Stimulated activated CD4-positive, alpha-beta T cell treated with anti-CD3 and anti-CD28 coated beads, Interleukin-1b, Interleukin-23, amount 100 ng/mL, for 1 hour (primary cell): ENCODE measurements at regions not wholly inside any gene's neighbourhood (a gene's known extent, or its start where the extent isn't known, plus 50 kb on each side); places are given as distances from the start of the nearest gene placed in this dataset.

Source experiments
- DNase-seq, 2 donors: peaks; one replicate each; pipeline ENCODE4 v3.0.0-alpha.2; 2020; ENCODE audit warnings: low read depth in 2 of 2

DNA sequence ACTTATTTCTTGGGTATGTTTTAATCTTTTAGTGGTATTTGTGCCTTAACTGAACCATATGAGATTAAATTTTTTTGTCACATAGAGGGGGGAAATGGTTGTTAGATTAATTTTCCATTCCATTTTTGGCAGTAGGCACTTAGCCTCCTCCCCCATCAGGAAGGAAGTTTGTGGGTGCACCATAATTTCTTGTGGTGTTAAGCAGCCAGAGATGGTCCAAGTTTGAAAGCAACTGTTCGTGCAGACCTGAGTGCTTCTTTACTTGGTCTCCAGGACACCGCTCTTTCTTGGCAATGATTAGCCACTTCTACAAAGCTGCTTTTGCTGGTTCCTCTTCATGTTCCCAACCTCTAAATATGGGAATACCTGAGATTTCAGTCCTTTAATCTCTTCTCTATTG lies 92.7 kb upstream of the RPL34 start:
- no peak for DNase-seq

DNA sequence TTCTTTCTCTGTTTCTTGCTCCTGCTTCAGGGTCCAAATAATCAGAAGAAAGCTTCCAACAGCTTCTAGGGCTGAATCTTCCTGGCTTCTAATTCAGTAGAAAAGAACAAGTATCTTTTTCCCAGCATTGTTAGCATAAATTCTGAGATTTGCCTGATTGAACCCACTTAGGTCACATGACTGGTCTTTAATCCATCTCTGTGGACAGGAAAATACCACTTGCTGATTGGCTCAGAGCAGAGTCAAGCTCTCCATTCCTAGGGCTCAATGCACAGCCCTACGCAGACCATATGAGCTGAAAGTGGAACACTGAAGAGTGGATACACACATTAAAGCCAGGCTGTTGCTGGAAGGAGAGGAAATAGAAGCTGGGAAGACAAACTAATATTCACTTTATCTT lies 99.6 kb upstream of the RPL34 start:
- no peak for DNase-seq

DNA sequence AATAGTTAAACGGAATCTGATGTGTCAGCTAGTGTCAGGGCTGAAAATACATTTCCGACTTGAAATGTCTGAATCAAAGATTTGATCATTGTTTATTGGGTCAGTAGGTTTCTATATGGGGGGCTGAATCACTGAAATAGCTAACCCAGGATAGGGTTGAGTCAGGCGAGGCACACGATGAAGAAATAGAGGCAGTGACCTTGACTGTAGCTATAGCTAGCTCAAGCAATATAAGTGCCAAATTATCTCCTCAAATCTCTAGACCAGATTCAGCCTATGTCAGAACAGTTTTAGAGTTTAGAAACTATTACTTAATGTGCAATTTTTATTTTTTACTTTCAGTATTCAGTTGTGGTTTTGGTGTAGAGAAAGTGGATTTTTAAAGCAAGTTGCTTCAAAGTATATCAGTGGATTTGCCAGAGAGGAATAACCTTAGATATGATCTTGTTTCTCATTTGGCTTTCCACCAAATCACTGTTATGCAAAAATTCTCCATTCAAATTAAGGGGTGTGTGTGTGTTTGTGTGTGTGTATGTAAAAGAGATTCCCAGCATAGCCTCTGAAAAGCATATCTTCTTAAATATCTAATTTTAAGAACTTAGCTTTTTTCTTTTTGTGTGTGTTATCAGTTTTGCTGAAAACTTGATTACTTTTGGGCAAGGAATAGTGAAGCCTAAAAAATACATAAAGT lies 100.3 kb upstream of the RPL34 start:
- no peak for DNase-seq

DNA sequence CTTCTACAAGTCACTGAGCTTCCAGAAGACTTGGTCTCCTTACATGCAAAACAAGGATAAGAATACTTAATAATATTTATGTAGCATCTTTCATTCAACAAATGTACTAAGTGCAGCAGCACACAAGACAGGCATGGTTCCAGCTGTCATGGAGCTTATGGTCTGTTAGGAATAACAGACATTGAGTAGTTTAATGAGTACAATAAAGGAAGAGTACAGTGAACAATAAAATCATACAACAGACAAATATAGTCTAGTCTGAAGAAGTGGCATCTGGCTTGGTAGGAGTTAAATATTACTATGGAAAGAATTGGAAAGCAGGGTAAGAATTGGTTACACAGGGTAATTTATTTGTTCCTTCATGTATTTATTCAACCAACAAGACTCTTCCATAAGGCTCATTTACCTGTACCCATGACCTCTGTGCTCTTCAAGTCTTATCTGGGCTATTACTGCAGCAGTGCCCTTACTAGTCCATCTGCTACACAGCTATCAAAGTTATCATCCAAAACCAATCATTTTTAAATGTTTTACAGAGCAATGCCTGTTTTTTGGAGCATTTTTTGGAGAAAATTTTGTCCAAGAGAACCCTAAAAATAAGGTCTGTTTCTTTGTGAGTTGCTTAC lies 101.1 kb upstream of the RPL34 start:
- no peak for DNase-seq

DNA sequence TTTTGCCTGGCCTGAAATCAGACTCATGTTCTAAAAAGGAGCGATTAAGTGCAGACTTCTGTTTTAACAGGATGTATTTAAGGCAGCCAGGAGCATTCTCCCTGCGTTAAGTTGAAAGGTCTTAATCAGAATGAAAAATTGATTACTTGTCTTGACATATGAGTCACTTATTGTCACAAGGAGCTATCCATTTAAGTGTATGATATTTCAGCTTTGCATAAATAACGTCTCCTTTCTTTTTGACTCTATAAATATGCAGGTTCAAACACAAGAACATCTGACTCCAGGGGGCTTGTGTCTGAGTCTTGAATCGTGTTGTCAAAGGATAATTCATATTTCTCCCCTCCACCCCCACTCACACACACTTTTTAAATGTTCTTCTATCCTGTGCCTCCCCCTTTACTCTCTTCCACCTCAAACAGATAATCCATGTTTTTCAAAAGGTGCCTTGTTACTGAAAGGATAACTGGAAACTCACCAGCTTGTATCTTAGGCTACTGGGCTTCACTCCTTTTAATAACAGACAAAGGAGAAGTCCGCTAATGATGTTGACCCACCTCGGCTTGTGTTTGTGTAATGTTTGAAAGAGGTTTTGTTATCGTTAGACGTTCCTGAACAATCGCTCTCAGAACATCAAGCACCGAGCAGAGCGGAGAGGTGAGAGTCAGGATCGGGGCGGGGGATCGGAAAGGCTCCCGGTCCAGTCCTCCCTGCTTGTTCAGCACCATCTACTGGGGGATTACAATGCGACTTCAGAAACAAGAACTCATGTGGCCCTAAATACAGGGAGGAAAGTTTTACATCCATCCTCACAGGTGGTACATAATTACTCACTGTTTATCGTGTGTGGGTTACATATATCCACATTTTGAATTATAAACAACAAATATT lies 107.5 kb upstream of the RPL34 start:
- no peak for DNase-seq

DNA sequence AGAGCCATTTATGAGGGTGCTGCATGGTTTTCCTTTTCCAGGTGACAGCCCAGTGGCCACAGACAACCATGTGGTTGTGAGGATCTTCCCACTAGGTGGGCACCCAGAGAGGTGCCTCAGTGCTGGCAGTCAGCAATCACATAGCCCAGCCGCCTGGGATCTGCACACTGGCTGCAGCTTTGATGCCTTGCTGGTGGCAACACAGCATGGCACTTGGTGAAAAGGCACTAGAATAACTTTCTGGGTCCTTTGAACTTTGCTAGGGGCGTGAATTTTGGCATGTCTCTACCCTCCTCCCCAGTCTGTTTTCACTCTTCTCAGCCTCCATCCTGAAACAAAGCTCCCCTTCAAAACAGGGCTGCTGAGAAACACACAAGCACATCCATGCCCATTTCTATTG lies 108.8 kb upstream of the RPL34 start:
- no peak for DNase-seq

DNA sequence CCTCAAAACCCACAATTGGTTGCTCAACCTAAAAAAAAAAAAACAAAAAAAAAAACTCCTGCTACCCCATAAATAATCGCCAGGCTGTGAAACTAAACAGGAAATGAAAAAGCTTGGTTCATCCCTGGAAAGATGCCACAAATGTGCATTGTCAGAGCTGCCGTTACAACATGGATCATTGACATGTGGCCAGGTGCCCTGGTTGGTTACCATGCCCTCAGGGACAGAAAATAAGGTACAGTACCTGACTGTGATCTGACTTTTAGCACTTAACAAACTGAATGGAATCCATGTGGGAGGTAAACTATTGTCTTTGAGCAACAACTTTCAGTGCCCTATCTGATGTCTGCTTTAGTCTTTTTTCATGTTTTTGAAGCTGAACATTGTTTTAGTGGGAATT lies 118.0 kb upstream of the RPL34 start:
- no peak for DNase-seq

DNA sequence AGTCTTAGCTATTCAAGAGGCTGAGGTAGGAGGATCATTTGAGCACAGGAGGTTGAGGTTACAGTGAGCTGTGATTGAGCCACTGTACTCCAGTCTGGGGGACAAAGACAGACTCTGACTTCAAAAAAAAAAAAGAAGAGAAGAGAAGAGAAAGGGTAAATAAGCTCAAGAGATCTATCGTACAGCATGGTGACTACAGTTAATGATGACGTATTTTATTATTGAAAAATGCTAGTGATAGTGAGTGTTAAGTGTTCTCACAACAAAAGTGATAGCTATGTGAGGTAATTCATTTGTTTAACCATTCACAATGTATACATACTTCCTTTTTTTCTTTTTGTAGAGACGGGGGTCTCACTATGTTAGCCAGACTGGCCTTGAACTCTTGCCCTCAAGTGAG lies 121.5 kb upstream of the RPL34 start:
- DNase-seq: no peak

DNA sequence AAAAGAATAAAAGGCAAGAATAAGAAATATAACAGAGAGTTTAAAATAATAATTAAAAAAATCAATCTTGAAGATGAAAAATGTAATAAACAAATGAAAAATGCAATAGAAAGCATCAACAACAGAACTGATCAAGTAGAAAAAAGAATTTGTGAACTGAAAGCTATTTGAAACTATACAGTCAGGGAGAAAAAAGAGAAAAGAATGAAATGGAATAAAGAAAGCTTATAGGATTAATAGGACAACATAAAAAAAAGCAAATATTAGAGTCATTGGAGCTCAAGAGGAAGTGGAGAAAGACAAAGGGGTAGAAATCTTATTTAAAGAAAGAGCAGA lies 126.8 kb upstream of the RPL34 start:
- DNase-seq: no peak

DNA sequence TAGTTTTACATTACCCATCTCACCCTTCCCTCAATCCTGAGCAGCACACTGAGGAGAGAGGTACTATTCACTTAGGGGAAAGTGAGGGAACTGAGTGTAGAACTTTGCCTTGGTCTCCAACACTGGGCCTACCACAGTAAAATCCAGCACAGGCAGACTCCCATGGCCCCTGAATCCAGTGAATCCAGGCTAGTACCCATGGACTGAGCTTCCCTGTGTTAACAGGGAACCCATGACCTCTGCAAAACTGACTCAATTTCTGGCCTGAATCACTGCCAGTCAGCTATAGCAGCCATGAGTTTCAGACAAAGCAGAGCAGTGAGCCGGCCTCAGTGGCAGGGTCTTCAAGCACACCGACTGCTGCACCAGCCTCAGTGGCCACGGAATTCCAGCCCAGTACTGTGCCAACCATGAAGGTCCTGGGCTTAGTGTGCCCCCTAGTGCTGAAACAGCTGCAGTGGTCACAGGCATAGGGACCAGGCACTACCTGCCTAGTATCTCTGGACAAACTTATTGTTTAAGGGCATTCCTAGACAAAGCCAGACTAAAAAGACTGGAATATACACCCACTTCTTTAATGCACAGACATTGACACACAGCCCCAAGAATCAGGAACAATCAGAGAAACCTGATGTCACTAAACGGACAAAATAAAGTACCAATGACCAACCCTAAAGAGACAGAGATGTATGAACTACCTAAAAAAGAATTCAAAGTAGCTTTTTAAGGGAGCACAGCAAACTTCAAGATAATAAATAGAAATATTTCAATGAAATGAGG lies 127.4 kb upstream of the RPL34 start:
- DNase-seq: no peak

DNA sequence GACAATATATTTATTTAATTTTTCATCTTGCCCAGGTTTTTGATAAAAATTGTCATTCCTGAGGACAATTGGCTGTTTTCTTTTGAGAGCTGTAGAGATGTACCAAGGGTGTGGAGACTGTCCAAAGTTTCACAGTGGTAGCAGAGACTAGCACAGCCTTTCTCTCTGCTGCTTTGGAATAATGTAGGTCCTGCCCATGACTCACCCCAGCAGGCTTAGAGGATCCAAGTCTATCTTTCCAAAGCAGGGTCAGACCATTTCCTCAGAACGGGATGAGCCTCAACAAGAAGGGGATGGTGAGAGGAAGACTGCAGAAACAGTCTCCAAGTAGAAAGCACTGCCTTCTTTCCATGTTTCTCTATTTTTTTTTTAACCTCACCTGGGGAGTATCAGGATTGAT lies 131.5 kb upstream of the RPL34 start:
- DNase-seq: no peak

DNA sequence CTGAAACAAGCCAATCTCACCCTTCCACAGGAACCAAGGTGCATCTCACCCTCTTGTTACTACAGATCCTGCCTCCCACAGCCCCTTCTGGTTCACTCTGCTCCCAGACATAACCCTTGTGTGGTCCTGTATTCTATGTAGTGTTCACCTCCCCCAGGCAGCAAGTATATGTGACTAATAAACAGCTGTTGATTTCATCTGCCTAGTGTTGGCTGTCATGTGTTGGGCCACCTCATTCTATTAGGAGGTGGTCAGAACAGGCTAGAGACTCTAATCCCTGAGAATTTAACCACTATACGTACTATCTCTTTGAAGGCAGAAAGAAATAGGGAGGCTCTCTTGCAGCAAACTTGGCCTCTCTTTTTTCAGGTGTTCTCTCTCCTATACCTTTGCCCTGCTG lies 134.3 kb upstream of the RPL34 start:
- no peak for DNase-seq

DNA sequence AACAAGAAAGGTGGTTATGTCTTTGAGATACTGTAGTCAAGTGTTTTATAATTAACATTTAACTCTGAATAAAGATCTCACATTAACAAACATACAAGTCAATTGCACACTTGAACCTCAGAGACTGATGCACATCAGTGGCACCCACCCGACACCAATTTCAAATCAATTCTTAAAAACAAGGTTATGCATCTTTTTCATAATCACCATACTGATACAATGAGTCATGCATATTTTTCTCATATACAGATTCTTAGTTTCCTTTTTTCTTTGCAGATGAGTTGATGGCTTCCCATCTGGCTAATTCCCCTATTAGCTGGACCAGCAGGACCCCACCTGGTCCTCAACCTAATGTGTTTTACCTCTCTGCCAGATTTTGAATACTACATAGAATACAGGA lies 136.2 kb upstream of the RPL34 start:
- no peak for DNase-seq

DNA sequence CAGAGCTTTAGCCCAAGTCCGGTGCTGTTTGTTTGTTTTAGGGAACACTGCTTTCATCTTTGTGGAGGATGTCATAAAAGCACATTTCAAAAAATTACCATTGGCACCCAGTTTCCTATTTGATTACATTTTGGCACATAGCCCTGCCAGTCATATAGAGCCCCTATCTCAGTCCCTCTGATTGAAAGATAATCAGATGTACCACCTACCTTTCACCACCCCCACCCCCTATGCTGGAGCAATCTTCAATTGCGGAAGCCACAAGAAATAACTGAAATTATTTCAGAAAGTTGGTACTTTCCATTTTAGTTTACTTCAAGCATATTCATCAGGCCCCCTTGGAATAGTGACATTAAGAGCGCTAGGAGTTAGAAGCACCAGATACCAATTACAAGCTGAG lies 136.7 kb upstream of the RPL34 start:
- no peak for DNase-seq

DNA sequence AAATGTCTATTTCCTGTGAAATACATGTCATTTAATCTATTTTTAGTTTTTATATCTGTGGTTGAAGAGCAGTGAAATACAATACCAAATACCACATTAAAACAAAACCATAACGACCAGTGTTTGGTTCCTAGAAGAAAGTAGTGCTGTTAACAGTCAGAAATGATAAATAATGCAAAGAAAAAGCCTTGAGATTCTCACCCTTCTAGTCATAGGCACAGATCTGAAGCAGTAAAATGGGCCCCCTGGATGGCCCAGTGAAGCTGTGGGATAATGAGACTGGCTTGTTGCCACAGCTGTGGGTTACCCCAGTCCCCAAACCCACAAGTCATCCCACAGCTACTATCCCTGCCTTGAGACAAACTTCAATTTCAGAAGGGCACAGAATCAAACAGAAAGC lies 137.3 kb upstream of the RPL34 start:
- DNase-seq: no peak

DNA sequence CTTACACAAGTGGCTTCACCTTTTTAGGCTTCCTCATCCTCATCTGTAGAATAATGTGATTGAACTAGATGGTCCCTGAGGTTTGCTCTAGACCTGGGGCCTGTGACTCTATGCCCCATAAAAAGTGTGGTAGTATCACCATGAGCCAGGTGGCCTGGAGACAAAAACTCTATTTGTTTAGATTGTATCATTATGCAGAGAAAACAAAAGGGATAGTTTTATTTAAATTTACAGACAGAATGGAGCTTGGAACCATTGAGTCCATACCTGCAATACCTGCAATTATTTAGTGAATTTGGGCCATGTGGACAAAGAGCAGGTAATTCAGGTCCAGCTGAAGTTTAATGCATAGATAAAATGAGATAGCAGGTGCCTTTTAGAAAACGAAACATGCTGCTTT lies 139.5 kb upstream of the RPL34 start:
- DNase-seq: no peak

DNA sequence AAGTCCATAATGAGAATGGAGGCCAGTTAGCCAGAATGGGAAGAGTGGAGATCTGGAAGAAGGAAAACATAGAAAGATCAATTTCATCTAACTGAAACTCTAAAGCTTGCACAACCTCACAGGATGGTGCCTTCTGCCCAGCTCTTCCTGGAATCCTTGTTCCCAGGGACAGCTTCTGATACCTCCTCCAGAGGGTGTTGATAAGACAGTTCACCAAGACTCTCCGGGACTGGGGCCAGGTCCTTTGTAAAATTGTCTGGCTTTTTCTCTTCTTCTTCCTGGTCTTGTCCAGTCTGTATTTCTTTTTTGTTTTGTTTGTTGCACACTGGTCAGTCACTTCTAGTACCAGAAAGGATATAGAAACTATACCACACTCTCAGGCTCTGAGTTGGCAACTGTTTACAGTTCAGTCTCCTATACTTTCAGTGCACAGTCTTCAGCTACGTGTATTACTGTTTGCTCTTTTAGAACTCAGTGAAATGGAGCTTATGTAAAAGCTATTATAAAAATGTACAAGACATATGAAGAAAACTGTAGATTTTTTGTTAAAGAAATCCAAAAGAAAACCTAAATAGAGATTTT lies 142.8 kb upstream of the RPL34 start:
- no peak for DNase-seq

DNA sequence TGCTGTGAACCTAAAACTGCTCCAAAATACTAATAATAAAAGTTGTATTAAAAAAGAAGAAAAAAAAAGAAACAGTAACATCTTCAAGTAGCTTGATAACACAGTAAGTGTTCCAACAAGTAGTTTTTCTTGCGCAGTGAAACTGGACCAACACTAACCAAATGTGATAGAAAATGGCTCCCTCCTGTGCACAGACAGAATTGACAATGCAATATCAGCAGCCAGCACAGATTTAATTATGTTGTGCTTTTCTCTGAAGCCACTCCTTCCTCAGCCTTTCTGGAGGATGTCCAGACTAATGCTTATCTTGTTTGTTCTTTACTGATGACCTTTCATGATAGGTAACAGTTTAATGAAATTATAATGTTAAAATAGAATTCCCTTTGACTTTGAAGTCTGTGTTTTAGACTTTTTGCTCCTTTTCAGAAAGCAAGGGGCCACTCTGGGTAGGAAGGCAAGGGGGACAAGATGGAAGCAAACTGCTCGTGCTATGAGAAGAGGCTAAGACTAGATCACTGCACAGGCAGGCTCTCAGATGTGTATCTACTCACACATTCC lies 147.1 kb upstream of the RPL34 start:
- no peak for DNase-seq

DNA sequence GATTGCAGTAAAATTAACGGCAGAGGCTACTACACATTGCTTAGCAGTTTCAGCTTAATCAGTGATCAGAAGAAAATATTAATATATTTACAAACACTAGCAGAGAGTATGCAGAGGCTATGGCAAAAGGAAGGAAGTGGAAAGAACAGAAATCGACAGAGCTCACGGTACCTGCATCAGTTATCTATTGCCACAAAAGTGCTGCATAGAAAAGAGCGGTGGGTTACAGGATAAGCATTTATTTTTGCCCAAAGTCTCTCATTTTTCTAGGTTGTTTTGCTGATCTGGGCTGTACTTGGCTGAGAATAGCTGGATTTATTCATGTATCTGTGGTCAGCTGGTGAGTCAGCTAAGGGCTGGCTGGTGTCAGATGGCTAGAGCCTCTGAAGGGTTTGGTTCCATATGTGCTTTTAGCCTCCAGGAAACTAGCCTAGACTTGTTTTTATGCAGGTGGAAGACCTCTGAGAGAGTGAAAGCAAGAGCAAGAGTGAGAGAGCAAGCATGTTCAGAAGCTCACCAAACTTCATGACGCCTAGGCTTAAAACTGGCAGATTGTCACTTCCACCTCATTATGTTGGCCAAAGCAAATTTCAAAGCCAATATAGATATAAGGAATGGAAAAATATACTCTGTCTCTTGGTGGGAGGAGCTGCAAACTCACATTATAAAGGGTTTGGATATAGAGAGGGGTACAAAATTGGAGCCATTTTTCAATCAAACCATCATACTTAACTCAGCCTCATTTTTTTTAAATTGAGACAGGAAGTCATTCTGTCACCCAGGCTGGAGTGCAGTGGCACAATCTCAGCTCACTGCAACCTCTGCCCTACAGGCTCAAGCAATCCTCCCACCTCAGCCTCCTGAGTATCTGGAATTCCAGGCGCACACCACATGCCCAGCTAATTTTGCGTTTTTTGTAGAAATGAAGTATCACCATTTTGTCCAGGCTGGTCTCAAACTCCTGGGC lies 153.2 kb upstream of the RPL34 start:
- DNase-seq: no peak

DNA sequence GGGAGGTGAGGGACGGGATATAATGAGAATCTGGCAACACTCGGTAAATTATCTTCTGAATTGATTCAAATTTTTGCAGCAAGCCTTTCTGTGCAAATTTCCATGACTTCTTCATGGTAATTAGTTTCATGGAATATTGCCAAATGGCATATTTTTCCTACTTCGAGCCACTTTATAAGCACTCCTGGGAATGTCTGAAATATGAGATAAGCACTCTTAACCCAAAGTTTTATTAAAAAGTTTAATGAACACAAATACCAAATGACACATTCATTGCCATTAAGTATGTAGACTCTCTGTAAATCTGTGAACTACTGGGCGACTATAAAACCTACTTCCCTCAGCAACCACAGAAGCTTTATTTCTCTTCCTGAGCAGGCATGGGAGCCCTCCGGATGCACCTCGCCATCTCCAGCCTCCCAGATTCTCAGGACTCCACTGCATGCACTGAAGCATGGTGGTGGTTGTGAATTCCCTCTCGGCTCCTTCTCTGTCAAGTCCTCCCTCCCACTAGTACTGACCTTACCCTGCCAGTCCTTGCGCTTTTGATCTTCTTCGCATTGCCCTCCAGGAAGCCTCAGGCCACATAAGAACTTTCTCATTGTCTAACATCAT lies 154.4 kb upstream of the RPL34 start:
- no peak for DNase-seq
